ENCODE measurements at regions not wholly inside any gene's neighbourhood (a gene's known extent, or its start where the extent isn't known, plus 50 kb on each side); places are given as distances from the start of the nearest gene placed in this dataset.

GRCh38 chr10:71090330-71090729 lies 122.0 kb upstream of the UNC5B start:
- 69 to 84% methylated on average over 5 of the region's 5 CpGs for WGBS, 2 donors
- ATAC-seq (no peak), DNase-seq (no peak)
- H3K4me1 ChIP-seq = no peaks in the 10 kb centered on the region
- TF ChIP-seq CTCF (IDR thresholded peaks at IDR 0.05) (no peak), POLR2A (IDR thresholded peaks at IDR 0.05) (no peak)
- H3K4me3 ChIP-seq = no peak overlapping the region
- no peaks in the 10 kb centered on the region for H3K36me3 ChIP-seq (replicated peaks in 1 of 2; ENCODE audit: insufficient read depth in 1 of 2, low read depth in 2 of 2)
- intact Hi-C loops (cut with DNase I) = no loop called here
- no peaks in the 10 kb centered on the region for H3K27me3 ChIP-seq
- no peak overlapping the region for H3K27ac ChIP-seq
- no peaks in the 10 kb centered on the region for H3K9me3 ChIP-seq

- ATAC-seq (no peak), DNase-seq (no peak)
- Histone ChIP-seq H3K4me1 (no peaks in the 10 kb centered on the region), H3K27ac (no peak overlapping the region), H3K9me3 (no peaks in the 10 kb centered on the region), H3K27me3 (no peaks in the 10 kb centered on the region), H3K36me3 (replicated peaks in 1 of 2; ENCODE audit: insufficient read depth in 1 of 2, low read depth in 2 of 2) (no peaks in the 10 kb centered on the region), H3K4me3 (no peak overlapping the region)
- 87 to 91% methylated on average over 7 to 10 of the region's 10 CpGs for WGBS, 2 donors
- intact Hi-C loops (cut with DNase I) = no loop called here
- TF ChIP-seq POLR2A (IDR thresholded peaks at IDR 0.05) (no peak), CTCF (IDR thresholded peaks at IDR 0.05) (no peak)
Measured at GRCh38 chr10:71090801-71091200, 121.6 kb upstream of the UNC5B start.

- no peak overlapping the region for H3K27ac ChIP-seq
- TF ChIP-seq CTCF (IDR thresholded peaks at IDR 0.05) (no peak), POLR2A (IDR thresholded peaks at IDR 0.05) (no peak)
- DNase-seq (no peak), ATAC-seq (no peak)
- H3K4me1 ChIP-seq = no peaks in the 10 kb centered on the region
- H3K4me3 ChIP-seq = no peak overlapping the region
- H3K9me3 ChIP-seq = no peaks in the 10 kb centered on the region
- no peaks in the 10 kb centered on the region for H3K36me3 ChIP-seq (replicated peaks in 1 of 2; ENCODE audit: insufficient read depth in 1 of 2, low read depth in 2 of 2)
- intact Hi-C loops (cut with DNase I) = no loop called here
- H3K27me3 ChIP-seq = no peaks in the 10 kb centered on the region
- WGBS, 2 donors = 68% methylated on average over 4 of the region's 4 CpGs
Measured at GRCh38 chr10:71092812-71093401, 119.5 kb upstream of the UNC5B start.

GRCh38 chr10:71093531-71093930 lies 118.8 kb upstream of the UNC5B start:
- Histone ChIP-seq H3K4me1 (no peaks in the 10 kb centered on the region), H3K9me3 (no peaks in the 10 kb centered on the region), H3K36me3 (replicated peaks in 1 of 2; ENCODE audit: insufficient read depth in 1 of 2, low read depth in 2 of 2) (no peaks in the 10 kb centered on the region), H3K27ac (no peak overlapping the region), H3K4me3 (no peak overlapping the region), H3K27me3 (no peaks in the 10 kb centered on the region)
- 66 to 77% methylated on average over 2 of the region's 2 CpGs for WGBS, 2 donors
- ATAC-seq = no peak
- no peak for DNase-seq
- TF ChIP-seq CTCF (IDR thresholded peaks at IDR 0.05) (no peak), POLR2A (IDR thresholded peaks at IDR 0.05) (no peak)
- intact Hi-C loops (cut with DNase I) = no loop called here

- Histone ChIP-seq H3K4me3 (no peak overlapping the region), H3K27ac (no peak overlapping the region), H3K27me3 (no peaks in the 10 kb centered on the region), H3K36me3 (replicated peaks in 1 of 2; ENCODE audit: insufficient read depth in 1 of 2, low read depth in 2 of 2) (no peaks in the 10 kb centered on the region), H3K4me1 (no peaks in the 10 kb centered on the region), H3K9me3 (no peaks in the 10 kb centered on the region)
- ATAC-seq (no peak), DNase-seq (no peak)
- 57 to 59% methylated on average over 4 of the region's 4 CpGs for WGBS, 2 donors
- intact Hi-C loops (cut with DNase I) = no loop called here
- TF ChIP-seq CTCF (IDR thresholded peaks at IDR 0.05) = no peak
- TF ChIP-seq POLR2A (IDR thresholded peaks at IDR 0.05) = no peak
Measured at GRCh38 chr10:71094712-71095390, 117.5 kb upstream of the UNC5B start.
